Left lung (tissue), 4 donors: ENCODE measurements at regions not wholly inside any gene's neighbourhood (a gene's known extent, or its start where the extent isn't known, plus 50 kb on each side); places are given as distances from the start of the nearest gene placed in this dataset.
A peak's percentile ranks its signal among the peaks of the same experiment; 100 is the strongest.

Experiments used
- ATAC-seq: fragments of 200-7000 bp; cut with Tn5 transposase; one replicate; pipeline ENCODE4 v1.9.1; 2020; ENCODE audit warnings: moderate library complexity
- DNase-seq, 4 donors: peaks; one replicate each; pipeline ENCODE4 v3.0.0-alpha.2; 2013 to 2020
- H3K27ac ChIP-seq, 2 donors: fragments of 200-600 bp; sonication (generic) in 1 of 2; one replicate each; pipeline versions ENCODE4 v1.5.0 to v1.8.0; 2020 to 2021
- H3K27me3 ChIP-seq, 2 donors: fragments of 200-600 bp; sonication (generic) in 1 of 2; one replicate each; pipeline versions ENCODE4 v1.5.0 to v1.8.0; 2020 to 2021
- H3K36me3 ChIP-seq, 2 donors: fragments of 200-600 bp; sonication (generic) in 1 of 2; one replicate each; pipeline versions ENCODE4 v1.5.0 to v1.8.0; 2020 to 2021
- H3K4me1 ChIP-seq, 2 donors: fragments of 200-600 bp; one replicate each; pipeline ENCODE4 v1.8.0; 2021
- H3K4me3 ChIP-seq, 2 donors: fragments of 200-600 bp; sonication (generic) in 1 of 2; one replicate each; pipeline versions ENCODE4 v1.5.0 to v1.8.0; 2020 to 2021; ENCODE audit warnings: mild to moderate bottlenecking in 1 of 2
- H3K9me3 ChIP-seq, 2 donors: fragments of 200-600 bp; sonication (generic) in 1 of 2; one replicate each; pipeline versions ENCODE4 v1.5.0 to v1.8.0; 2020 to 2021
- intact Hi-C, 2 donors: fragments of 100-400 bp; cut with DNase I; formaldehyde crosslinking; loops; one replicate each; pipeline versions ENCODE4 v1.11.2 to v1.14.2; 2022
- TF ChIP-seq, protein P1 (sequence below), 2 donors: fragments of 200-600 bp; sonication (generic) in 1 of 2; IDR thresholded peaks; one replicate each; pipeline versions ENCODE4 v1.5.0 to v1.8.0; 2021; ENCODE audit warnings: antibody characterized with exemption in 2 of 2
- donor health status: DM: no; HTN: yes; CAD: no.
- donor health status: DM: no; HTN: no; CAD: no.

DNA sequence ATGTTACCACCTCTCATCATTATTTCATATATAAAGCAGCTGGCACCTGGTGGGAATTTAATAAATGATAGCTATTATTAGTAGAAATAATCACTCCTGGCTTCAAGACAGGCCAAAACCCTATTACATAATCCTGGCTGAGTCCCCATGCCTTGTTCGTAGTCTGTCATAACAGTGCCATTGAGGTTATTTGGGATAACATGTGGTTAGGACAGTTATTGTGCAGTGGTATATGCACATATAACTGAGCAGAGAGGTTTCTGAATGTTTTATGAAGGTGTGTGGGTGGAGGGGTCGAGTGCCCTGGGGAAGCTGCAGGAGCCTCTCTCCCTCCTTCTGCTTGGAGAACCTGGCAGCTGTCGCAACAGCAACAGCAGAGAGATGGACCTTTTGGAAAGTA is 162.4 kb upstream of the NABP1 start:
- TF ChIP-seq, protein P1, sequence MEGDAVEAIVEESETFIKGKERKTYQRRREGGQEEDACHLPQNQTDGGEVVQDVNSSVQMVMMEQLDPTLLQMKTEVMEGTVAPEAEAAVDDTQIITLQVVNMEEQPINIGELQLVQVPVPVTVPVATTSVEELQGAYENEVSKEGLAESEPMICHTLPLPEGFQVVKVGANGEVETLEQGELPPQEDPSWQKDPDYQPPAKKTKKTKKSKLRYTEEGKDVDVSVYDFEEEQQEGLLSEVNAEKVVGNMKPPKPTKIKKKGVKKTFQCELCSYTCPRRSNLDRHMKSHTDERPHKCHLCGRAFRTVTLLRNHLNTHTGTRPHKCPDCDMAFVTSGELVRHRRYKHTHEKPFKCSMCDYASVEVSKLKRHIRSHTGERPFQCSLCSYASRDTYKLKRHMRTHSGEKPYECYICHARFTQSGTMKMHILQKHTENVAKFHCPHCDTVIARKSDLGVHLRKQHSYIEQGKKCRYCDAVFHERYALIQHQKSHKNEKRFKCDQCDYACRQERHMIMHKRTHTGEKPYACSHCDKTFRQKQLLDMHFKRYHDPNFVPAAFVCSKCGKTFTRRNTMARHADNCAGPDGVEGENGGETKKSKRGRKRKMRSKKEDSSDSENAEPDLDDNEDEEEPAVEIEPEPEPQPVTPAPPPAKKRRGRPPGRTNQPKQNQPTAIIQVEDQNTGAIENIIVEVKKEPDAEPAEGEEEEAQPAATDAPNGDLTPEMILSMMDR (IDR thresholded peaks at IDR 0.05) = no peak
- ATAC-seq (no peak), DNase-seq (no peak)
- no peaks in the 10 kb centered on the region for H3K27me3 ChIP-seq
- no peaks in the 10 kb centered on the region for H3K4me1 ChIP-seq
- no peaks in the 10 kb centered on the region for H3K36me3 ChIP-seq
- no peak overlapping the region for H3K27ac ChIP-seq
- intact Hi-C loops = no loop called here
- no peaks in the 10 kb centered on the region for H3K9me3 ChIP-seq
- no peak overlapping the region for H3K4me3 ChIP-seq

DNA sequence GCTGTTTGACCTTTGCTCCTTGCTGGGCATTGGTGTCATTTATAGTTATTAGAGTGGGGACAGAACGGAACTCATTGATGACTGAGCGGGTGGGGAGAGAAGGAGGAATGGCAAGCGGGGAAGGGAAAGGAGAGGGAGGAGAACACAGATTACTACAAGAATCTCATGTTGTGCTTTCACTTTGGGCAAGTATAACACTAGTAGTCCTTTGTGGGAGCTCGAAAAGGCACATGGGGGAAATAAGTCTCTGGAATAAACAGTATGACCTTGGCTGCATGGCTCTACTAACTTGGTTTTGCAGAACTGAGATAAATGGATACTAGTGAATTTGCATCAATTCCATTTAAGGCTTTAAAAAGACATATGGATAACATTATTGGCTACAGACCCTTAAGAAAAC is 161.7 kb upstream of the NABP1 start:
- H3K4me1 ChIP-seq = no peaks in the 10 kb centered on the region
- DNase-seq (no peak), ATAC-seq (no peak)
- no peaks in the 10 kb centered on the region for H3K36me3 ChIP-seq
- intact Hi-C loops = no loop called here
- H3K9me3 ChIP-seq = no peaks in the 10 kb centered on the region
- TF ChIP-seq, protein P1 (IDR thresholded peaks at IDR 0.05) = no peak
- H3K4me3 ChIP-seq = no peak overlapping the region
- H3K27ac ChIP-seq = no peak overlapping the region
- H3K27me3 ChIP-seq = no peaks in the 10 kb centered on the region

DNA sequence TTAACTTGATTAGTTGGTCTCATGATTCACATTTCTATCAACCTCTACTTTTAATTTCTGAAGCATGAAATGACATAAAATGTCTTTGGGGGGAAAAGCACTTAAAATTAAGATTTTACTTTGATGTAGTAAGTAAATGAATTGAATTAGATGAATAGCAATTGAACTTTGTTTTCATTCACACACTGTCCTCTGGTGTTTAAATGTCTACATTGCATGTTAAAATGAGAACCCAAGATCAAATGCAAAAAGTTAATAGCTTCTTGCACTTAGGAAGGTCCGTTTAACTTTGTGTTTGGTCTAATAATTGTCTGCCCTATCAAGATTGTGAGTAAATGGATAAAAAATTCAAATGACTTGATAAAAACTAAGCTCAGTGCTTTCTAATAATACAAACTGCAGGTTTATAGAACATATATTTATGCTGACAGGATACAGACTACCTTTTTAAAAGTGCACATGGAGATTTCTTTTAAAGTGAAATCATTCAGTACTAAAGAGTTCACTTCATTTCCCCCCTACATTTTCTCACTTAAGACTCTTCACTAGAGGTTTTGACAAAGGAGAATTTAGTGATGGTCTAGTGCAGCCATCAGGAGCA is 156.2 kb upstream of the NABP1 start:
- peak; percentile 70 for ATAC-seq
- TF ChIP-seq, protein P1 (IDR thresholded peaks at IDR 0.05) = peak; percentile 54 to 77
- peak in 1 of 4 donors; percentile 63 for DNase-seq
- H3K4me1 ChIP-seq = no peaks in the 10 kb centered on the region
- no peaks in the 10 kb centered on the region for H3K36me3 ChIP-seq
- no peaks in the 10 kb centered on the region for H3K9me3 ChIP-seq
- H3K27me3 ChIP-seq = no peaks in the 10 kb centered on the region
- intact Hi-C loops = loop anchor here in 1 of 2 donors (10.0 kb wide), 1 partner anchor 357 kb away; no protein-coding TSS in a partner anchor
- no peak overlapping the region for H3K27ac ChIP-seq
- no peak overlapping the region for H3K4me3 ChIP-seq

DNA sequence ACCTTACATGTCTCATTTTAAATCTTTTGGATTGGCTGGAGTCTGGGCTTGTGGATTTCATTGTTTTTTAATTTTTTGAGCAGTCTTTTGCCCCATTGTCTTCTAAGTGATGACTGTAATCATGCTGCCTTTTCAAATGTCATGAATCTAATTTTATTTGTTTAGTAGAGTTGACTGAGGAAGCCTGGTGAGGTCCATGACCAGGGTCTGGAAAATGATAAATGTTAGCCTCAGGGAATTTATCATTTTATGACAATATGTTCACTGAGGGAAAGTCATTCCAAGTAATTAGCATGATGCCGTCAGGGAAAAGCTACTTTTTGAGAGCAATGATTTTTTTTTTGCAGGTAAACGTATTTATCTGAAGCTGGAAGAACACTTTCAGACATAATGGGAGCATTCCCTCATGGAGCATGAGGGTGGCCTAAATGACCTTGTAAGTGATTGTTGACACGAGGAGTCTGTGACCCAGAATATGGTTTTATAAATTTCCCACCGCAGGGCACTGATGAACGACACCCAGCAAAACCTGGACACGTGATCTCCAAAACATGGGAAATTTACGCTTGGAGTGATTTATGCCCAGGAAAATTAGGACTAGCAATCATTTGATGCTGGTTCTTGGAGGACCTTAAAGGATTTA is 155.3 kb upstream of the NABP1 start:
- H3K9me3 ChIP-seq = no peaks in the 10 kb centered on the region
- no peaks in the 10 kb centered on the region for H3K27me3 ChIP-seq
- no peaks in the 10 kb centered on the region for H3K36me3 ChIP-seq
- no peaks in the 10 kb centered on the region for H3K4me1 ChIP-seq
- no peak overlapping the region for H3K4me3 ChIP-seq
- ATAC-seq = no peak
- H3K27ac ChIP-seq = no peak overlapping the region
- TF ChIP-seq, protein P1 (IDR thresholded peaks at IDR 0.05) = no peak
- intact Hi-C loops = loop anchor here in 1 of 2 donors (10.0 kb wide), 1 partner anchor 358 kb away; no protein-coding TSS in a partner anchor
- no peak for DNase-seq

DNA sequence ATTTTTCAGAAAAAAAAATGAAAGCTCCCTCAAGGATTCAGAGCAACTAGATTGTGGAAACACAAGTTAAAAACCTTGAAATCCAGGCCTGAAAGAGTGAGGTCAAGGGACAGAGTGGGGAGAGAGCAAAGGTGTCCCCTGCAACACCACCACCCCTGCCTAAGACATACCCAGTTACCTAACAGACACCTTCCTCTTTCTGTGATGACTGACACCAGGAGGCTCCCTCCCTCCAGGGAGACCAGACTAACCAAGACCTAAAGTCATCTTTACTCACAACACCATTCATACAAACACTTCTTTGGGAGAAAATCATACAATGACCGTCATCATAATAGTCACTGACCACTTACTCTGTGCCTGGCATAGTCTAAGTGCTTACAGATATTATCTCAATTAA is 151.8 kb upstream of the NABP1 start:
- TF ChIP-seq, protein P1 (IDR thresholded peaks at IDR 0.05) = no peak
- DNase-seq (no peak), ATAC-seq (no peak)
- Histone ChIP-seq H3K4me3 (no peak overlapping the region), H3K27me3 (no peaks in the 10 kb centered on the region), H3K27ac (no peak overlapping the region), H3K4me1 (no peaks in the 10 kb centered on the region), H3K9me3 (no peaks in the 10 kb centered on the region), H3K36me3 (no peaks in the 10 kb centered on the region)
- intact Hi-C loops = loop anchor here in 1 of 2 donors (10.0 kb wide), 1 partner anchor 361 kb away; no protein-coding TSS in a partner anchor
